ENCODE measurements at regions not wholly inside any gene's neighbourhood (a gene's known extent, or its start where the extent isn't known, plus 50 kb on each side); places are given as distances from the start of the nearest gene placed in this dataset.

GRCh38 chr1:189752461-189752995 lies 725.1 kb downstream of the BRINP3 start:
- no peak for TF ChIP-seq TAF1 (IDR thresholded peaks at IDR 0.05; ENCODE audit: low read depth)
- no peak for TF ChIP-seq CTCF (IDR thresholded peaks at IDR 0.05; ENCODE audit: poor library complexity, severe bottlenecking)
- no peak for TF ChIP-seq REST (IDR thresholded peaks at IDR 0.05; ENCODE audit: borderline replicate concordance)
- no peak for TF ChIP-seq EZH2 (IDR thresholded peaks at IDR 0.05; ENCODE audit: borderline replicate concordance, insufficient read depth, low read length, poor library complexity, severe bottlenecking)
- no peak for TF ChIP-seq EP300 (conservative IDR thresholded peaks at IDR 0.05; ENCODE audit: poor library complexity, severe bottlenecking)
- TF ChIP-seq POLR2AphosphoS5 (IDR thresholded peaks at IDR 0.05), result no peak
- no peak for TF ChIP-seq RAD21 (conservative IDR thresholded peaks at IDR 0.05)
- no peak for TF ChIP-seq MXI1 (conservative IDR thresholded peaks at IDR 0.05; ENCODE audit: poor library complexity, severe bottlenecking)
- TF ChIP-seq SMC3 (conservative IDR thresholded peaks at IDR 0.05; ENCODE audit: poor library complexity), result no peak
